KMS-11 (cell line): ENCODE measurements at regions not wholly inside any gene's neighbourhood (a gene's known extent, or its start where the extent isn't known, plus 50 kb on each side); places are given as distances from the start of the nearest gene placed in this dataset.
A peak's percentile ranks its signal among the peaks of the same experiment; 100 is the strongest.

Experiments
- H2AFZ ChIP-seq: fragments of 200-600 bp; sonication (generic); 2 replicates; pipeline ENCODE4 v1.6.1; 2016; ENCODE audit warnings: antibody characterized with exemption, mixed run types, low read depth
- H3K27ac ChIP-seq: fragments of 200-600 bp; sonication (generic); 2 replicates; pipeline ENCODE4 v1.6.1; 2016; ENCODE audit warnings: mild to moderate bottlenecking, mixed run types
- H3K27me3 ChIP-seq: fragments of 200-600 bp; sonication (generic); 2 replicates; pipeline ENCODE4 v1.6.1; 2017; ENCODE audit warnings: mild to moderate bottlenecking, low read depth, mixed run types, moderate library complexity; ENCODE audit not compliant: insufficient read depth
- H3K36me3 ChIP-seq: fragments of 200-600 bp; sonication (generic); 2 replicates; pipeline ENCODE4 v1.6.1; 2017; ENCODE audit warnings: mild to moderate bottlenecking, mixed run types; ENCODE audit not compliant: insufficient read depth
- H3K4me1 ChIP-seq: fragments of 200-600 bp; sonication (generic); 2 replicates; pipeline ENCODE4 v1.6.1; 2016; ENCODE audit warnings: mild to moderate bottlenecking, low read depth, mixed run types; ENCODE audit not compliant: poor library complexity, severe bottlenecking
- H3K4me2 ChIP-seq: fragments of 200-600 bp; sonication (generic); 2 replicates; pipeline ENCODE4 v1.7.0; 2016; ENCODE audit warnings: mild to moderate bottlenecking, mixed run types
- H3K4me3 ChIP-seq: fragments of 200-600 bp; sonication (generic); IDR thresholded peaks from 2 replicates; pipeline ENCODE4 v1.6.1; 2017; ENCODE audit warnings: low read depth, low read length, mixed read lengths; ENCODE audit not compliant: insufficient read depth
- H3K79me2 ChIP-seq: fragments of 200-600 bp; sonication (generic); 2 replicates; pipeline ENCODE4 v1.6.1; 2016; ENCODE audit warnings: low read depth, mixed run types; ENCODE audit not compliant: insufficient read depth
- H3K9ac ChIP-seq: fragments of 200-600 bp; sonication (generic); 2 replicates; pipeline ENCODE4 v1.6.1; 2016; ENCODE audit warnings: mild to moderate bottlenecking, mixed run types
- H4K20me1 ChIP-seq: fragments of 200-600 bp; sonication (generic); 2 replicates; pipeline ENCODE4 v1.6.1; 2016; ENCODE audit warnings: mild to moderate bottlenecking, mixed run types; ENCODE audit not compliant: insufficient read depth
- TF ChIP-seq, protein P1 (sequence below): fragments of 200-600 bp; sonication (generic); conservative IDR thresholded peaks from 2 replicates; pipeline ENCODE4 v1.6.1; 2017; ENCODE audit warnings: low read depth, mild to moderate bottlenecking, antibody characterized with exemption, low read length, moderate library complexity, mixed read lengths

DNA sequence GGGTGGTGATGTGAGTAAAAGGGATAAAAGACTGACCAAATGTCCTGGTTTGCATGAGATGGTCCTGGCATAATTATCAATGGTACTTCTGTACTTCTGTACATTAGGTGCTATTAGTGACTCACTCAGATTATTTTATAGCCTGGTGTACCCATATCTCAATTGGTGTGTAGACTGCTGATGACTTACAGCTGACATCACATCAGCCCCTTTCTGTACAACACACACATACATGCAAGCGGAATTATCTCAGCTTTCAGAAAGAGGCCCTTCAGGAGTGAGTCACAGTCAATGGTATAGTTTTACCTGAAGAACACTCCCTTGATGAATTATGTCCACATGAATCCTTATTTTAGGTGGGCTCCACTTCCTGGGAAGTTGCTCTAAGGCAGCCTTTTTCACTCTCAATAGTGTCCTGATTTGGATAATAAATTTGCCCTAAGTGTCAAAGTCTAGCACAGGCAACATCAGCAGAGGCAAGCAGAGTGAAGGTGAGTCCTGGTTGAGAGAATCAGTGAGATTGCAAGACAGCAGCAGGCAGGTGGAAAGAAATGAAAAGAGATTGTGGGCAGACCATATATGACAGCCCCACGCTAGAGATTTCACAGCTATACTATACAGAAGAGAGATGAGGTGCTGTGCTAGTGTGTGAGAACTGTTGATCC, 137.0 kb downstream of the ZPLD1 start:
- no peaks in the 10 kb centered on the region for H3K36me3 ChIP-seq
- no peaks in the 10 kb centered on the region for H3K79me2 ChIP-seq
- no peaks in the 10 kb centered on the region for H4K20me1 ChIP-seq
- H3K4me2 ChIP-seq, result no peak overlapping the region
- no peak overlapping the region for H2AFZ ChIP-seq
- TF ChIP-seq, protein P1, sequence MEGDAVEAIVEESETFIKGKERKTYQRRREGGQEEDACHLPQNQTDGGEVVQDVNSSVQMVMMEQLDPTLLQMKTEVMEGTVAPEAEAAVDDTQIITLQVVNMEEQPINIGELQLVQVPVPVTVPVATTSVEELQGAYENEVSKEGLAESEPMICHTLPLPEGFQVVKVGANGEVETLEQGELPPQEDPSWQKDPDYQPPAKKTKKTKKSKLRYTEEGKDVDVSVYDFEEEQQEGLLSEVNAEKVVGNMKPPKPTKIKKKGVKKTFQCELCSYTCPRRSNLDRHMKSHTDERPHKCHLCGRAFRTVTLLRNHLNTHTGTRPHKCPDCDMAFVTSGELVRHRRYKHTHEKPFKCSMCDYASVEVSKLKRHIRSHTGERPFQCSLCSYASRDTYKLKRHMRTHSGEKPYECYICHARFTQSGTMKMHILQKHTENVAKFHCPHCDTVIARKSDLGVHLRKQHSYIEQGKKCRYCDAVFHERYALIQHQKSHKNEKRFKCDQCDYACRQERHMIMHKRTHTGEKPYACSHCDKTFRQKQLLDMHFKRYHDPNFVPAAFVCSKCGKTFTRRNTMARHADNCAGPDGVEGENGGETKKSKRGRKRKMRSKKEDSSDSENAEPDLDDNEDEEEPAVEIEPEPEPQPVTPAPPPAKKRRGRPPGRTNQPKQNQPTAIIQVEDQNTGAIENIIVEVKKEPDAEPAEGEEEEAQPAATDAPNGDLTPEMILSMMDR, result no peak
- H3K27ac ChIP-seq, result no peak overlapping the region
- peaks cover 12% of the 10 kb centered on the region for H3K4me1 ChIP-seq
- no peak overlapping the region for H3K9ac ChIP-seq
- no peaks in the 10 kb centered on the region for H3K27me3 ChIP-seq
- no peak overlapping the region for H3K4me3 ChIP-seq

GRCh38 chr3:102573483-102574028, 138.7 kb downstream of the ZPLD1 start:
- Histone ChIP-seq H3K36me3 (no peaks in the 10 kb centered on the region), H3K9ac (no peak overlapping the region), H3K4me1 (peaks cover 23% of the 10 kb centered on the region), H3K27me3 (no peaks in the 10 kb centered on the region), H2AFZ (no peak overlapping the region), H4K20me1 (no peaks in the 10 kb centered on the region), H3K27ac (no peak overlapping the region), H3K79me2 (no peaks in the 10 kb centered on the region), H3K4me3 (no peak overlapping the region), H3K4me2 (no peak overlapping the region)
- TF ChIP-seq, protein P1, result no peak

DNA sequence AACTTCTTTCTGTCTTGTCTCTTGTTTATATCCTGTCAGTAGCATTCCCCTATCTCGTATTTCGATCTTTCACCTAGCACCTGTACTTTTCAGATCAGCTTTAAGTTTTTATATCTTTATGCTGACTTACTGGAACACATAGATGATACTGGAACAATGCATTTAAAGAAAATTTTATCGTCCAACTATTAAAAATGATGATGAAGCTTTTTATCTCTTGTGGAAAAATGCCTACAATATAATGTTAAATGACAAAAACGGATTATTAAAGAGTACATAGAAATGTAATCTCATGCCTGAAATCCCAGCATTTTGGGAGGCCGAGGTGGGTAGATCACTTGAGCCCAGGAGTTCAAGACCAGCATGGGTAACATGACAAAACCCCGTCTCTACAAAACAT, 139.5 kb downstream of the ZPLD1 start:
- no peaks in the 10 kb centered on the region for H3K27me3 ChIP-seq
- H3K9ac ChIP-seq, result no peak overlapping the region
- H3K4me2 ChIP-seq, result no peak overlapping the region
- no peaks in the 10 kb centered on the region for H3K79me2 ChIP-seq
- H3K4me3 ChIP-seq, result no peak overlapping the region
- no peak overlapping the region for H2AFZ ChIP-seq
- H3K27ac ChIP-seq, result no peak overlapping the region
- no peaks in the 10 kb centered on the region for H3K36me3 ChIP-seq
- no peaks in the 10 kb centered on the region for H4K20me1 ChIP-seq
- TF ChIP-seq, protein P1, result no peak
- H3K4me1 ChIP-seq, result peaks cover 23% of the 10 kb centered on the region

DNA sequence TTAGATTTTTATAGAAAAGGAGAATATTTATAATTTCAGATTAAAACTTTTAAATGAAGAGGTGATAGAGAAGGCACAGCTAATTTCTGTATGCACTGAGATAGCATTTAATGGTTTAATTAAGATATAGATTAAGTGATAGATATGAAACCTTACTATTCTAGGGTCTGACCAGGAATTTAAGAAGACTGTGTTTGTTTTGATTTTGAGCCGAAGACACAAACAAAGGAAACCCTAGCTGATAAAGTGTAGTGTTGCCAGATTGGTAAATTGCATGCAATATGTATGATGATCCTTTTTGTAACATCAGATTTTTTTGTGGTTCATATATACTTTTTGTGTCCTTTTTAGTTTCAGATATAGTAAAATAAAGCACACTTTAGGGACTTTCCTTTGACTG, 141.8 kb downstream of the ZPLD1 start:
- Histone ChIP-seq H4K20me1 (no peaks in the 10 kb centered on the region), H3K4me1 (peaks cover 23% of the 10 kb centered on the region), H3K27ac (no peak overlapping the region), H3K4me2 (peak overlapping the region; percentile 46; the same call in 1 of the 2 replicates), H3K36me3 (no peaks in the 10 kb centered on the region), H3K9ac (no peak overlapping the region), H3K27me3 (no peaks in the 10 kb centered on the region), H3K4me3 (no peak overlapping the region), H3K79me2 (no peaks in the 10 kb centered on the region), H2AFZ (no peak overlapping the region)
- TF ChIP-seq, protein P1, result no peak
